PC-3 (cell line): ENCODE measurements at regions not wholly inside any gene's neighbourhood (a gene's known extent, or its start where the extent isn't known, plus 50 kb on each side); places are given as distances from the start of the nearest gene placed in this dataset.

Source experiments
- ATAC-seq: fragments of 200-7000 bp; cut with Tn5 transposase; 2 replicates; pipeline ENCODE4 v1.9.1; 2020; ENCODE audit warnings: mild to moderate bottlenecking, moderate library complexity
- BruUV-seq: library from RNA; stranded (reverse); fragments of 400-500 nt; replicated peaks from 2 replicates; lab custom pipeline; 2021; lab: Mats Ljungman, UMichigan
- CTCF ChIA-PET: fragments of 300-600 bp; sonication (Branson Sonifier 250); formaldehyde crosslinking; loops from one replicate; lab custom pipeline; 2022; ENCODE audit warnings: antibody characterized with exemption; lab: Charles Lee
- POLR2A ChIA-PET: fragments of 300-600 bp; sonication (Branson Sonifier 250); formaldehyde crosslinking; loops from one replicate; lab custom pipeline; 2022; ENCODE audit warnings: antibody characterized with exemption; ENCODE audit not compliant: unreplicated experiment; lab: Charles Lee
- DNase-seq: peaks from one replicate; pipeline ENCODE4 v3.0.0-alpha.2; 2015
- H2AFZ ChIP-seq: fragments of 300-600 bp; sonication (generic); 2 replicates; pipeline ENCODE4 v1.6.0; 2016; ENCODE audit warnings: antibody characterized with exemption, low read length
- H3F3A ChIP-seq: fragments of 300-600 bp; sonication (generic); one replicate; pipeline ENCODE4 v1.6.0; 2017; ENCODE audit warnings: antibody characterized with exemption, low read length, control low read depth, mild to moderate bottlenecking; ENCODE audit not compliant: unreplicated experiment
- H3K27ac ChIP-seq: fragments of 300-600 bp; sonication (generic); 2 replicates; pipeline ENCODE4 v1.5.1; 2016; ENCODE audit warnings: mild to moderate bottlenecking, low read length
- H3K27me3 ChIP-seq: fragments of 300-600 bp; sonication (generic); 2 replicates; pipeline ENCODE4 v1.6.1; 2016; ENCODE audit warnings: low read length, mixed read lengths
- H3K36me3 ChIP-seq: fragments of 300-600 bp; sonication (generic); 2 replicates; pipeline ENCODE4 v1.6.1; 2016; ENCODE audit warnings: low read depth, mixed run types, low read length, mixed read lengths
- H3K4me1 ChIP-seq: fragments of 300-600 bp; sonication (generic); 2 replicates; pipeline ENCODE4 v1.5.1; 2016; ENCODE audit warnings: low read length; ENCODE audit not compliant: insufficient read depth
- H3K4me2 ChIP-seq: fragments of 300-600 bp; sonication (generic); 2 replicates; pipeline ENCODE4 v1.6.0; 2016; ENCODE audit warnings: low read length
- H3K4me3 ChIP-seq: fragments of 300-600 bp; sonication (generic); 2 replicates; pipeline ENCODE4 v1.5.1; 2016; ENCODE audit warnings: mild to moderate bottlenecking, low read length, mixed read lengths
- H3K79me2 ChIP-seq: fragments of 300-600 bp; sonication (generic); 2 replicates; pipeline ENCODE4 v1.6.1; 2017; ENCODE audit warnings: low read length, mixed read lengths
- H3K9ac ChIP-seq: fragments of 300-600 bp; sonication (generic); 2 replicates; pipeline ENCODE4 v1.6.0; 2016; ENCODE audit warnings: mild to moderate bottlenecking, low read length
- H3K9me2 ChIP-seq: fragments of 300-600 bp; sonication (generic); replicated peaks from 2 replicates; pipeline ENCODE4 v1.6.1; 2016; ENCODE audit warnings: mixed run types, low read length, mixed read lengths
- H3K9me3 ChIP-seq: fragments of 300-600 bp; sonication (generic); 2 replicates; pipeline ENCODE4 v1.6.1; 2016; ENCODE audit warnings: low read length, mixed read lengths
- H4K20me1 ChIP-seq: fragments of 300-600 bp; sonication (generic); 2 replicates; pipeline ENCODE4 v1.6.1; 2016; ENCODE audit warnings: low read length, mixed read lengths
- CTCF ChIP-seq: fragments of 300-600 bp; sonication (generic); conservative IDR thresholded peaks from 2 replicates; pipeline ENCODE4 v1.5.1; 2017; ENCODE audit warnings: antibody characterized with exemption, low read depth, mild to moderate bottlenecking, low read length
- EZH2 ChIP-seq: fragments of 300-600 bp; sonication (generic); IDR thresholded peaks from one replicate; pipeline ENCODE4 v1.6.1; 2017; ENCODE audit warnings: antibody characterized with exemption, mild to moderate bottlenecking, low read length; ENCODE audit not compliant: unreplicated experiment
- EZH2phosphoT487 ChIP-seq: fragments of 300-600 bp; sonication (generic); IDR thresholded peaks from 2 replicates; pipeline ENCODE4 v1.6.1; 2018; ENCODE audit warnings: mild to moderate bottlenecking, antibody characterized with exemption, low read length, borderline replicate concordance
- intact Hi-C: fragments of 100-400 bp; cut with micrococcal nuclease; formaldehyde crosslinking; loops from 2 replicates; pipeline ENCODE4 v1.9.0; 2023

GRCh38 chrX:110428144-110428543 lies 69.5 kb downstream of the RTL9 start:
- no peaks in the 10 kb centered on the region for H3K9me2 ChIP-seq
- POLR2A ChIA-PET, result no interaction called here
- CTCF ChIA-PET, result no interaction called here
- no peak overlapping the region for H2AFZ ChIP-seq
- H3K36me3 ChIP-seq, result no peaks in the 10 kb centered on the region
- H3K4me2 ChIP-seq, result no peak overlapping the region
- TF ChIP-seq EZH2 (no peak), CTCF (no peak), EZH2phosphoT487 (no peak)
- H4K20me1 ChIP-seq, result no peaks in the 10 kb centered on the region
- no peak for ATAC-seq
- no peak for DNase-seq
- H3K79me2 ChIP-seq, result no peaks in the 10 kb centered on the region
- H3K9ac ChIP-seq, result no peak overlapping the region
- no peak overlapping the region for H3K27ac ChIP-seq
- H3K9me3 ChIP-seq, result no peaks in the 10 kb centered on the region
- no peak overlapping the region for H3K4me3 ChIP-seq
- BruUV-seq, result no TSS peak
- intact Hi-C loops, result no loop called here
- H3K27me3 ChIP-seq, result 0 out of 2 replicates have a peak, but pooled peaks cover 3% of the 10 kb centered on the region
- no peaks in the 10 kb centered on the region for H3F3A ChIP-seq
- no peaks in the 10 kb centered on the region for H3K4me1 ChIP-seq

GRCh38 chrX:110430293-110431076 lies 71.8 kb downstream of the RTL9 start:
- no TSS peak for BruUV-seq
- Histone ChIP-seq H3F3A (no peaks in the 10 kb centered on the region), H3K9ac (no peak overlapping the region), H3K36me3 (no peaks in the 10 kb centered on the region), H4K20me1 (no peaks in the 10 kb centered on the region), H3K79me2 (no peaks in the 10 kb centered on the region), H2AFZ (no peak overlapping the region), H3K4me1 (no peaks in the 10 kb centered on the region), H3K4me2 (no peak overlapping the region), H3K9me3 (no peaks in the 10 kb centered on the region), H3K4me3 (no peak overlapping the region), H3K9me2 (no peaks in the 10 kb centered on the region), H3K27ac (no peak overlapping the region), H3K27me3 (0 out of 2 replicates have a peak, but pooled peaks cover 5% of the 10 kb centered on the region)
- intact Hi-C loops, result no loop called here
- DNase-seq (no peak), ATAC-seq (no peak)
- ChIA-PET CTCF (no interaction called here), POLR2A (no interaction called here)
- TF ChIP-seq EZH2, result no peak
- TF ChIP-seq EZH2phosphoT487, result no peak
- no peak for TF ChIP-seq CTCF
